Endothelial cell of umbilical vein (primary cell): ENCODE measurements at regions not wholly inside any gene's neighbourhood (a gene's known extent, or its start where the extent isn't known, plus 50 kb on each side); places are given as distances from the start of the nearest gene placed in this dataset.

Source experiments
- BruUV-seq: library from RNA; stranded (reverse); fragments of 400-500 nt; replicated peaks from 2 replicates; lab custom pipeline; 2021; lab: Mats Ljungman, UMichigan
- CTCF ChIA-PET: fragments of 300-600, 350-600 bp; sonication (Branson Sonifier 250); formaldehyde crosslinking; loops from one replicate; lab custom pipeline; 2021; ENCODE audit warnings: antibody characterized with exemption, inconsistent platforms; lab: Charles Lee
- POLR2A ChIA-PET: fragments of 300-600, 350-600 bp; sonication (Branson Sonifier 250); formaldehyde crosslinking; loops from one replicate; lab custom pipeline; 2021; ENCODE audit warnings: antibody characterized with exemption, inconsistent platforms; lab: Charles Lee
- DNase-seq: peaks from one replicate; pipeline ENCODE4 v3.0.0-alpha.2; 2011; ENCODE audit warnings: low read depth, low spot score
- FAIRE-seq: peaks from 2 replicates; lab custom pipeline; 2011; peaks lifted over from hg19 to GRCh38; lab: Jason Lieb, UNC
- H2AFZ ChIP-seq: 2 replicates; pipeline ENCODE4 v1.6.0; 2012; ENCODE audit warnings: low read depth, low read length, control low read depth, inconsistent platforms
- H3K27ac ChIP-seq: 2 replicates; pipeline ENCODE4 v1.5.1; 2011; ENCODE audit warnings: low read depth, mild to moderate bottlenecking, control low read depth, low read length, moderate library complexity; ENCODE audit not compliant: insufficient read depth
- H3K27me3 ChIP-seq, 2 experiments: 2 replicates each; pipeline versions ENCODE4 v1.6.0 to v1.6.1; 2011; ENCODE audit warnings: low read length in 2 of 2, mixed read lengths in 1 of 2; ENCODE audit not compliant: control insufficient read depth in 2 of 2, insufficient read depth in 2 of 2
- H3K36me3 ChIP-seq, 2 experiments: 2 replicates in 1 of 2; 3 replicates in 1 of 2; pipeline ENCODE4 v1.5.1; 2011; ENCODE audit warnings: low read length in 2 of 2, mild to moderate bottlenecking in 1 of 2, moderate library complexity in 1 of 2; ENCODE audit not compliant: control insufficient read depth in 2 of 2, insufficient read depth in 2 of 2; ENCODE audit errors: extremely low read depth in 1 of 2
- H3K4me1 ChIP-seq: 3 replicates; pipeline ENCODE4 v1.5.1; 2011; ENCODE audit warnings: mild to moderate bottlenecking, low read length; ENCODE audit not compliant: control insufficient read depth, insufficient read depth; ENCODE audit errors: extremely low read depth
- H3K4me2 ChIP-seq: 2 replicates; pipeline ENCODE4 v1.6.1; 2011; ENCODE audit warnings: low read length, control low read depth, mixed read lengths; ENCODE audit not compliant: insufficient read depth
- H3K4me3 ChIP-seq, 3 experiments: fragments of 200-600 bp in 1 of 3; sonication (generic), shearing (Covaris generic) in 1 of 3; replicated peaks in 1 of 3; 2 replicates each; pipeline ENCODE4 v1.5.1; 2011 to 2016; ENCODE audit warnings: control low read depth in 3 of 3, low read length in 3 of 3, mild to moderate bottlenecking in 2 of 3, inconsistent platforms in 1 of 3, low read depth in 1 of 3, moderate library complexity in 1 of 3; ENCODE audit not compliant: insufficient read depth in 1 of 3
- H3K79me2 ChIP-seq: 2 replicates; pipeline ENCODE4 v1.6.0; 2012; ENCODE audit warnings: low read length, inconsistent platforms; ENCODE audit not compliant: control insufficient read depth, insufficient read depth
- H3K9ac ChIP-seq: replicated peaks from 2 replicates; pipeline ENCODE3; 2011; ENCODE audit warnings: low read length, control low read depth; ENCODE audit not compliant: insufficient read depth; ENCODE audit errors: extremely low read depth
- H3K9me1 ChIP-seq: replicated peaks from 3 replicates; pipeline ENCODE4 v1.6.0; 2011; ENCODE audit warnings: mild to moderate bottlenecking, low read length; ENCODE audit not compliant: control insufficient read depth, insufficient read depth; ENCODE audit errors: extremely low read depth
- H3K9me3 ChIP-seq: replicated peaks from 2 replicates; pipeline ENCODE4 v1.5.1; 2012; ENCODE audit warnings: low read length, inconsistent platforms; ENCODE audit not compliant: control insufficient read depth, insufficient read depth
- H4K20me1 ChIP-seq: replicated peaks from 2 replicates; pipeline ENCODE3; 2011; ENCODE audit warnings: mild to moderate bottlenecking, low read length; ENCODE audit not compliant: control insufficient read depth, insufficient read depth; ENCODE audit errors: extremely low read depth
- CTCF ChIP-seq, 2 donors: IDR thresholded peaks; 1 replicate in 1 of 2; 2 replicates in 1 of 2; pipeline ENCODE4 v1.5.1; 2011; ENCODE audit warnings: low read length in 2 of 2, mild to moderate bottlenecking in 2 of 2, moderate library complexity in 2 of 2, control low read depth in 1 of 2, inconsistent platforms in 1 of 2, low read depth in 1 of 2; ENCODE audit not compliant: insufficient read depth in 1 of 2; ENCODE audit errors: extremely low read depth in 1 of 2
- EZH2 ChIP-seq: IDR thresholded peaks from 2 replicates; pipeline ENCODE4 v1.6.1; 2012; ENCODE audit warnings: borderline replicate concordance, low read depth, mild to moderate bottlenecking, moderate library complexity, low read length, inconsistent platforms; ENCODE audit not compliant: severe bottlenecking
- FOS ChIP-seq: IDR thresholded peaks from 2 replicates; pipeline ENCODE4 v1.6.1; 2011; ENCODE audit warnings: mild to moderate bottlenecking, low read length, moderate library complexity, borderline replicate concordance; ENCODE audit not compliant: insufficient read depth
- GATA2 ChIP-seq: IDR thresholded peaks from 2 replicates; pipeline ENCODE4 v1.7.0; 2011; ENCODE audit warnings: low read depth, mild to moderate bottlenecking, moderate library complexity, mixed read lengths, low read length; ENCODE audit not compliant: insufficient read length, insufficient read depth
- JUN ChIP-seq: IDR thresholded peaks from 2 replicates; pipeline ENCODE4 v1.6.1; 2011; ENCODE audit warnings: borderline replicate concordance, low read depth; ENCODE audit not compliant: insufficient read length, insufficient read depth
- MAX ChIP-seq: IDR thresholded peaks from 2 replicates; pipeline ENCODE4 v1.6.1; 2011; ENCODE audit not compliant: insufficient read depth, insufficient read length
- MYC ChIP-seq: IDR thresholded peaks from one replicate; pipeline ENCODE4 v1.6.1; 2011; ENCODE audit warnings: mild to moderate bottlenecking, low read depth, low read length
- POLR2A ChIP-seq: IDR thresholded peaks from 2 replicates; pipeline ENCODE4 v1.6.1; 2012; ENCODE audit warnings: low read depth, mild to moderate bottlenecking, control low read depth, low read length
- POLR2AphosphoS5 ChIP-seq: IDR thresholded peaks from 2 replicates; pipeline ENCODE4 v1.6.1; 2012; ENCODE audit warnings: low read depth, mild to moderate bottlenecking, control low read depth, low read length, moderate library complexity; ENCODE audit not compliant: insufficient read depth
- dilution Hi-C: fragments of 300-500 bp; cut with MboI; formaldehyde crosslinking; loops from one replicate; pipeline ENCODE4 v1.15.0; 2019; ENCODE audit warnings: low sequenced_read_pairs; ENCODE audit not compliant: extremely low pct_ligation_motif_present
- intact Hi-C: fragments of 100-400 bp; cut with micrococcal nuclease; formaldehyde crosslinking; loops from one replicate; pipeline ENCODE4 v1.10.0; 2022

- Histone ChIP-seq H3K4me2 (no peak overlapping the region), H3K79me2 (no peaks in the 10 kb centered on the region), H2AFZ (no peak overlapping the region), H3K4me1 (no peaks in the 10 kb centered on the region), H3K9me1 (no peaks in the 10 kb centered on the region), H3K27me3 (no peaks in the 10 kb centered on the region), H3K4me3 (no peak overlapping the region), H4K20me1 (no peaks in the 10 kb centered on the region), H3K36me3 (no peaks in the 10 kb centered on the region), H3K27ac (no peak overlapping the region), H3K9me3 (no peaks in the 10 kb centered on the region), H3K9ac (no peak overlapping the region)
- no peak for DNase-seq
- no TSS peak for BruUV-seq
- FAIRE-seq: no peak
- ChIA-PET POLR2A (no interaction called here), CTCF (no interaction called here)
- dilution Hi-C loops: no loop called here
- intact Hi-C loops: no loop called here
- TF ChIP-seq JUN (no peak), GATA2 (no peak), POLR2A (no peak), EZH2 (no peak), MAX (no peak), POLR2AphosphoS5 (no peak), FOS (no peak), MYC (no peak), CTCF (IDR thresholded peaks at IDR 0.05; ENCODE audit: extremely low read depth in 1 of 2, insufficient read depth in 1 of 2, low read depth in 1 of 2, low read length in 2 of 2) (no peak)
Observed at GRCh38 chr4:187562345-187562744, 433.2 kb upstream of the ZFP42 start.
